Hematopoietic multipotent progenitor cell treated with erythropoietin and hydrocortisone succinate and interleukin-3 and kit ligand, for 17 days (in vitro differentiated cells): ENCODE measurements at regions not wholly inside any gene's neighbourhood (a gene's known extent, or its start where the extent isn't known, plus 50 kb on each side); places are given as distances from the start of the nearest gene placed in this dataset.

ENCODE experiments used
- DNase-seq: peaks from one replicate; pipeline ENCODE4 v3.0.0-alpha.2; 2015; ENCODE audit warnings: low spot score

GRCh38 chr15:38886315-38887163 is 321.9 kb upstream of the RASGRP1 start:
- DNase-seq, result no peak

GRCh38 chr15:38888701-38889221 is 324.1 kb upstream of the RASGRP1 start:
- DNase-seq, result no peak

GRCh38 chr15:38890194-38890593 is 325.6 kb upstream of the RASGRP1 start:
- DNase-seq, result no peak

GRCh38 chr15:38893925-38894242 is 329.3 kb upstream of the RASGRP1 start:
- DNase-seq, result no peak

GRCh38 chr15:38894243-38894948 is 329.8 kb upstream of the RASGRP1 start:
- no peak for DNase-seq

GRCh38 chr15:38895326-38896255 is 331.0 kb upstream of the RASGRP1 start:
- DNase-seq, result no peak

DNA sequence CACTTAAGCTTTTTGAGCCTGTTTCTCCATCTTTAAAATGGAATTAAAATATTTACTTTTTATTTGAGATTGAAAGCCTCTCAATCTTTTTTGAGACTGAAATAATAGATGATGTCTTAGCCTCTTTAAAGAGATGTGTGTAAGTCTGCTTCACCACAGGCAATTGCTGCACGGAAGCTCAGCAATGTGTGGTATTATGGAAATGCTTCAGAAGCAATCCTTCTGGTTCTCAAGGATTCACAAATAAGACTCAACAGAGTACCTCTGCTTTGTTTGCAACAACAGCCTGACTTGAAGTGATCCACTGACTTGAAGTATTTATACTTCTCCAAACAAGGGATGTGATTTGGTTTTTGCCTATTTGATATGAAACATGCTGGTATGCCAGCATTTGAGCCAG is 332.0 kb upstream of the RASGRP1 start:
- no peak for DNase-seq

DNA sequence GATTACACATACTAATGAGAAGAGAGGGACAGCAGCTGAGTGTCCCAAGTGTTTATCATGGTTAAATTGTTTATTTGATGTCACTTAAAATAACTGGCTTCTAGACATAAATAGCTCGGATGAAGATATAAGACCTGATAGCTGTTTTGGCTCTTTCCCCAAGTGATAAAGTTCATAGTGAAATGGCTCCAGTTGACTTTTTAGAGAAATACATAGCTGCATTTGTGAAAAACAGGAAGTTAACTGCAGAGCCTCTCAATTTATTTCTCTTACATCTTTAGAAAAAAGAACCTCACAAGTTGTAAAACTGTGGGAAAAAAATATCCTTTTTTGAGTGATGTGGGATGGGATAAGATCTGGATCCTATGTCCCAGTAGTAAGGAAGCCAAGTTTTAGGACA is 332.9 kb upstream of the RASGRP1 start:
- no peak for DNase-seq

GRCh38 chr15:38898236-38898635 is 333.6 kb upstream of the RASGRP1 start:
- no peak for DNase-seq

DNA sequence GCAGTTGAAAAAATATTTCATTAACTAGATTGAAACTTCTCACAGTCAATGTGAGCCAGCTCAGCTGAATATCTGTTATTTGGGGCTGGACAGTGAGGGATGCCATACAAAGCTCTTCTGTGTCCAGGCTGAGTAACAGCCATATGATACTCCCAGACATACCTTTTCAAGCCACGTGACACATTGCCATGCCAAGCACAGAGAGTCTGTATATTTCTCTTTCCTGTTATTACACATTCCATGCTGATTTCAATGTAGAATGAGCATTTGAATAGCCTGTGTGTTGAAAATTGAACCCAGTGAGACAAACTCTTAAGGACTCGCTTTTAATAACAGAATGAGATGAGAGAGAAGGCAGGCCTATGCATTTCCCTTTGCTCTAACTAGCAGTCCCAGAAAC is 334.7 kb upstream of the RASGRP1 start:
- DNase-seq, result no peak

GRCh38 chr15:38904298-38904697 is 339.7 kb upstream of the RASGRP1 start:
- no peak for DNase-seq

DNA sequence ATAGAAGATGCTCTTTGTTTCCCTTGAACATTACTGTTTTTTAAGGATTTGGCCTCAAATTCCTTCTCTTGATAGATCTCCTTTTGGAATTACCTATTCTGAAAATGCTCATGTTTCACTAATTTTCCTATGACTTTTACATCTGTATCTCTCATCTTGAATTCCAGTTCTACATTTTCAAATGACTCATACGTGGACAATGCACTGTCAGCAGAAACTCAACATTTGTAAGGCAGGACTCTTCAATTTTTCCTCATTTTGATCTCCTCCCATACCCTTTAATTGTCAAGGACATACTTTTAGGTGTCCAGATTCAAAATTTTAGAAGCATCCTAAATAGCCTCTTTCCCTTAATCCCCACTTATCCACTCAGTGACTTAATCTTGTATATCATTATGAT is 341.0 kb upstream of the RASGRP1 start:
- no peak for DNase-seq

DNA sequence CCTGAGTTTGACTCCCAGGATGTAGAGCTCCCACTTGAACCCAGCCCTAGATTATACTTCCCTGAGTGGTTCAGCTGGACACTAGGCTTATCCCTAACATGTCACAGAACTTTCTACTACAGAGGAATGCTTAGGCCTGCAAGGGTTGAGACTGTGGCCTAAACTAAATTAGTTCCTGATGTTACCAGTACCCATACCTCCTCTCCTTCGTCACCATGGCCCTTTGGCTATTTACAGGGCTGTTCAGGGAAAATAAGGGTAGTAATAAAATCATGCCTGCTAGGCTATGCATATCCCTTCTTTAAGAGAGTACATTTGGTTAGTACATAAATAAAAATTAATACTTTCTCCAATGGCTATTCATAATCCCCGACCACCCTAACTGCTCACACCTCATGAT is 356.4 kb upstream of the RASGRP1 start:
- DNase-seq, result no peak

- no peak for DNase-seq
Observed at GRCh38 chr15:38921471-38921870, 356.9 kb upstream of the RASGRP1 start.

GRCh38 chr15:38928431-38928830 is 363.8 kb upstream of the RASGRP1 start:
- no peak for DNase-seq

DNA sequence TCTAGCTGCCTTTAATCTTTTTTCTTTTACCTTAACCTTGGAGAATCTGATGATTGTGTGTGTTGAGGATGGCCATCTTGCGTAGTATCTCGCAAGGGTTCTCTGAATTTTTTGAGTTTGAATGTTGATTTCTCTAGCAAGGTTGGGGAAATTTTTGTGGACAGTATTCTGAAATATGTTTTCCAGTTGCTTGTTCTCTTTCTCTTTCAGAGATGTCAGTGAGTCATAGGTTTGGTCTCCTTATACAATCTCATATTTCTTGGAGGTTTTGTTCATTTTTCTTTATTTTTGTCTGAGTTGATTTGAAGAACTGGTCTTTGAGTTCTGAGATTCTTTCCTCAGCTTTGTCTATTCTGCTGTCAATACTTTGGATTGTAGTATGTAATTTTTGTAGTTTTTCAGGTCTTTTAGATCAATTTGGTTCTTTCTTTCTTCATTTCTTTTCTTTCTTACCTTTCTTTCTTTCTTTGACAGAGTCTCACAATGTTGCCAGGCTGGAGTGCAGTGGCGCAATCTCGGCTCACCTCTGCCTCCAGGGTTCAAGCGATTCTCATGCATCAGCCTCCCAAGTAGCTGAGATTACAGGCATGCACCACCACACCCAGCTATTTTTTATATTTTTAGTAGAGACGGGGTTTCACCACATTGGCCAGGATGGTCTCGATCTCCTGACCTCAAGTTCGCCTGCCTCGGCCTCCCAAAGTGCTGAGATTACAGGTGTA is 366.4 kb upstream of the RASGRP1 start:
- no peak for DNase-seq

DNA sequence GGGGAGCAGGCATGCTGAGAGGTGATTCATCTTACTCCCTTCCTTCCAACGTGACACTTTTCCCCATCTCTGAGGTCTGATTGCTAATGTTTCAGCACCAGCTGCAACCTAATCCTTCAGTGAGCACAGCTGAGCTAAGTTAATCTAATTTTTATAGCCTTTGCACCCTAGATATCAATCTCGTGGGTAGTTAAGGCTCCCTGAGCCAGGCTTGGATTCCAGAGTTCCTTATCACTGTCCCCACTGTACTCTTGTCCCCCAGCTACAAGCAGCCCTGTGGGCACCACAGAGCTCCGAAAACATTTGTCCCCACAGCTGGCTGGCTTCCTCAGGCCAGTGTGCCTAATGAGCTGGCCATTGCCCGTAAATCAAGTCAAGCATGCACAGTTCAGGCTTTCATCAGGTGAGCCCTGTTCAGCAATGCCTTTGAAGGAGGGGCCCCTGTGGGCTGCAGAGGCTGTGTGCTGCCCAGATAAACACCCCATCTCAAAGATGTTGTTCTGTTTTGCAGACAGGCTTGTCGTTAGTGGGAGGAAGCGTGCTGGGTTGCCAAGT is 376.9 kb upstream of the RASGRP1 start:
- DNase-seq, result no peak

- DNase-seq, result no peak
Observed at GRCh38 chr15:38944536-38944935, 379.9 kb upstream of the RASGRP1 start.

DNA sequence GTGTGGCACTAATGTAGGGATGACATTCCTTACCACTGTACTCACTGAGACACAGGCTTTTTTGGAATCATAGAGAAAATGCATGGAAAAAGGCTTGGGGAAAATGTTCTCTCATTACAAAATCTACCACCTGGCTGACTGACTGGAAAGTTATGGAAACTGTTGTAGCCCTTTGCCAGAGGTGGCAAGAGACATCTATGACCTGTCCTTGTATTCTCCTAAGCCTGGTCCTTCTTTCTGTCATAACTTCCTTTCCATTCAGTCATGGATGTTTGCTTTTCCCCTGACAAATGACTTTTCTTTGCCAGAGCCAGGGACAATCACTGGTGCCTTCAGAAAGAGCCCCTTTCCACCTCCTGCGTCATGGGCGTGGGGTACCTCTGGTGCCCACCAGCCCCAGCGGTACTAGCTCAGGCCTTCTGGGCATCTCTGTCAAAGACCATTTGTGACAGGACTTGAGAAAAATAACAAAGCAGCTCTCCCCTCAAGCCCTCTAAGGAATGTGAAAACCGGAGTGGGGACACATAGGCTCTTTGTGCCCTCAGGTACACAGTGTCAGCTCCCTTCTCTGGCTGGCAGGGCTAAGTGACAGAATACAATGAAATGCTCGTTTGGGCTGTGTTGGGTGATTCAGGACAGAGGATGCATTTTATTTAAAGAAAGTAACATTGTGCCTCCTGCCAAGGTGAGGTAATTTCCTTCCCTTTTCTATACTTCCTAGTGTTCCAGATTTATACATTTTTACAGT is 381.1 kb upstream of the RASGRP1 start:
- DNase-seq, result no peak

DNA sequence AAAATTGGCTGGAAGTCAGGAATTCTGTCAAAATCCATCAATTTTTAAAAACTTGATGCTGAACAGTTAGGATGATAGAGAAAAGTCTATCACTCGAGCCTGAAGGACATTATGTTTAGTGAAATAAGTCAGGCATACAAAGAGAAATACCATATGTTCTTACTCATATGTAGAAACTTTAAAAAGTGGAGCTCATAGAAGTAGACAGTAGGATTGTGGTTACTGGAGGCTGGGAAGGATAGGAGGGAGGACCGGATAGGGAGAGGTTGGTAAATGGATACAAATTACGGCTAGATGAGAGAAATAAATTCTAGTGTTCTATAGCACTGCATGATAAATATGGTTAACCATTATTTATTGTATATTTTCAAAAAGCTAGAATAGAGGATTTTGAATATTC is 389.5 kb upstream of the RASGRP1 start:
- no peak for DNase-seq

DNA sequence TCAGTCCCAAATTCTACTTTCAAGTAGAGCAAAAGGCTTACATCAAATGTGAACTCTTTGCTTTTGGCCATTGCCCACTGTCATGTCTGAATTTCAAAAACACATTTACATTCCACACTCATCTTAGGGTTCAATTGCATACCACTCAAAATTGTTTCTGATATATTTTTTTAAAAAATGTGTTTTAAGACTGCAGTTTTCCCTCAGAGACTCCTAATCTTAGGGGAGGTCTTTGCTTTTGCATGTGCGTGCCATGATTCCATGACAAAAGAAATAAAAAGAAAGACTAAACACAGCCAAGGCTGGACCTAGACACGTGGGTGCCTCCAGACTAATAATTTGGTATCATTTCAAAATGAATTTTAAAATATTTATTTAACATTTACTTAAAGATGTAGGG is 396.8 kb upstream of the RASGRP1 start:
- no peak for DNase-seq
